Myocyte (in vitro differentiated cells): ENCODE measurements at regions not wholly inside any gene's neighbourhood (a gene's known extent, or its start where the extent isn't known, plus 50 kb on each side); places are given as distances from the start of the nearest gene placed in this dataset.
A peak's percentile ranks its signal among the peaks of the same experiment; 100 is the strongest.
"Not testable (repeated sequence)": the region's sequence is repeated elsewhere in the genome, so short reads cannot be mapped to it uniquely, and the experiment has no call there.

Experiments used
- DNase-seq: peaks from one replicate; pipeline ENCODE4 v3.0.0-alpha.2; 2012; ENCODE audit warnings: low read depth

GRCh38 chr18:14460364-14460763 lies 83.0 kb downstream of the POTEC start:
- not testable (repeated sequence) for DNase-seq

GRCh38 chr18:14459826-14460225 lies 83.6 kb downstream of the POTEC start:
- not testable (repeated sequence) for DNase-seq

- DNase-seq: not testable (repeated sequence)
Observed at GRCh38 chr18:14458009-14458945, 85.1 kb downstream of the POTEC start.

- peak; percentile 32 for DNase-seq
Observed at GRCh38 chr18:14450637-14451009, 92.8 kb downstream of the POTEC start.

- DNase-seq: peak; percentile 68
Observed at GRCh38 chr18:14449995-14450636, 93.3 kb downstream of the POTEC start.

- DNase-seq: not testable (repeated sequence)
Observed at GRCh38 chr18:14449062-14449461, 94.3 kb downstream of the POTEC start.

- peak; percentile 34 for DNase-seq
Observed at GRCh38 chr18:14447715-14448114, 95.7 kb downstream of the POTEC start.

GRCh38 chr18:14435460-14435859 lies 107.9 kb downstream of the POTEC start:
- not testable (repeated sequence) for DNase-seq

- DNase-seq: not testable (repeated sequence)
Observed at GRCh38 chr18:14432371-14432770, 111.0 kb downstream of the POTEC start.

GRCh38 chr18:14431031-14431521 lies 112.3 kb downstream of the POTEC start:
- DNase-seq: peak; percentile 80

GRCh38 chr18:14415806-14416205 lies 127.6 kb downstream of the POTEC start:
- DNase-seq: peak; percentile 33

- DNase-seq: peak; percentile 52
Observed at GRCh38 chr18:14415399-14415798, 128.0 kb downstream of the POTEC start.

- DNase-seq: peak; percentile 6
Observed at GRCh38 chr18:14395533-14395932, 147.9 kb downstream of the POTEC start.

GRCh38 chr18:14393563-14394103 lies 149.8 kb downstream of the POTEC start:
- not testable (repeated sequence) for DNase-seq

GRCh38 chr18:14392604-14393003 lies 150.8 kb downstream of the POTEC start:
- DNase-seq: not testable (repeated sequence)

GRCh38 chr18:14384961-14385360 lies 158.4 kb downstream of the POTEC start:
- DNase-seq: not testable (repeated sequence)

GRCh38 chr18:14382666-14383065 lies 160.7 kb downstream of the POTEC start:
- DNase-seq: not testable (repeated sequence)

GRCh38 chr18:14379489-14379888 lies 163.9 kb downstream of the POTEC start:
- DNase-seq: not testable (repeated sequence)

- not testable (repeated sequence) for DNase-seq
Observed at GRCh38 chr18:14378376-14378775, 165.0 kb downstream of the POTEC start.

- not testable (repeated sequence) for DNase-seq
Observed at GRCh38 chr18:14361346-14361745, 182.1 kb downstream of the POTEC start.

GRCh38 chr18:14357553-14358297 lies 185.7 kb downstream of the POTEC start:
- not testable (repeated sequence) for DNase-seq
